Head of caudate nucleus (tissue), 42 donors: ENCODE measurements at regions not wholly inside any gene's neighbourhood (a gene's known extent, or its start where the extent isn't known, plus 50 kb on each side); places are given as distances from the start of the nearest gene placed in this dataset.
"Not testable (repeated sequence)": the region's sequence is repeated elsewhere in the genome, so short reads cannot be mapped to it uniquely, and the experiment has no call there.

Experiments
- DNase-seq, 42 donors: peaks; one replicate each; pipeline versions ENCODE4 v3.0.0 to v3.0.0-alpha.2; 2020 to 2021; ENCODE audit warnings: mixed read lengths in 7 of 42
- intact Hi-C: fragments of 100-400 bp; cut with DNase I; formaldehyde crosslinking; loops from one replicate; pipeline ENCODE4 v1.15.0; 2022

DNA sequence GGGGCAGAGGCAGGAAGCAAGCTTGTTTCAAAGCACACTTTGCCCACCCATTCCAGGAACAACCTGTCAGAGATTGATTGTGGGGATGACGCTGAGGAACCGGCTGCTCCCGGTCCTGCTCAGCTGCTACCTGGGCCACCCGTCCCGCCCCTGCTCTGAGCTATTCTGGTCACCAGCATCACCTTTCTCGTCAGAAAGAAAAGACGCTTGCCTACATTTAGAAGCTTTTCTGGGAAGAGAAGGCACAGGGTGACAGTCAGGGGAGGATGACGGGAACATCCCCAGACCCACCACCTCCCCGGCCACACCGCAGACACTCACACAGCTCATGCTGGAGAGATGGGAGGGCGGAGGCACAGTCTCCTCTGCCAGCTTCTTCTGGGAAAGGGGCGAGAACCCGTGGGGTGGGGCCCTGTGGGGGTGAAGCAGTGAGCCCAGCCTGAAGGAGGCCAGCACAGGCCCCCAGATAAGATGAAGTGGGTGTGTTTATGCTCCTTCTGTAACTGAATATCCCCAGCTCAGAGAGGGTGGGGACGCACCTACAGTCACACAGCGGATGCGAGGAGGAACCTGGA lies 81.8 kb downstream of the CPZ start:
- intact Hi-C loops = no loop called here
- DNase-seq = peak in 19 of 42 donors; percentile 5 to 68 (median 29)

GRCh38 chr4:8673106-8673505 lies 80.5 kb downstream of the CPZ start:
- intact Hi-C loops = not testable (repeated sequence)

GRCh38 chr4:8672486-8672885 lies 79.9 kb downstream of the CPZ start:
- intact Hi-C loops = no loop called here
- peak in 2 of 42 donors; percentile 6 to 13 for DNase-seq

More at GRCh38 chr4:8673106-8673505, 80.5 kb downstream of the CPZ start:
- DNase-seq = peak in 2 of 42 donors; percentile 7 to 9

GRCh38 chr4:8671712-8672290 lies 79.2 kb downstream of the CPZ start:
- DNase-seq = peak in 1 of 42 donors; percentile 0
- intact Hi-C loops = no loop called here
